IPS-NIHi7 (cell line): ENCODE measurements at regions not wholly inside any gene's neighbourhood (a gene's known extent, or its start where the extent isn't known, plus 50 kb on each side); places are given as distances from the start of the nearest gene placed in this dataset.

Experiments
- DNase-seq: peaks from one replicate; pipeline ENCODE4 v3.0.0; 2012; ENCODE audit warnings: mixed read lengths; ENCODE audit errors: extremely low spot score

DNA sequence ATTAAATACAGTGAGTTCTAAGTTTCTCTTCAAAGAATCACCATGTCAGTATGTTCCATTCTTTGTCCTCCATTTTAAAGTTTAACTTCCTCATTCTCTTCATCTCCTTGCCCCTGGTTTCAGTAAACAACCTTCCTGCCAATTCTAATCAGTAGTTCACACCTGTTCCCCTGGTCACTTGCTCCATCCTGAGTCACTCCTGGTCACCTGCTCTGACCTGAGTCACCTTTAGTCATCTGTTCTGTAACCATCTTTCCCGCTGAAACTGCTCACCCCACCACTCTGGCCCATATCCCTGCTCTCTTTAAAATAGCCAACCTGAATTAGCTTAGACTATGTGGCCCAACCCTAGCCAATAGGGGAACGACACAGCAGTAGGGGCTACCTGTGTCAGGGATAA, 1447.4 kb upstream of the TMEM132C start:
- DNase-seq = no peak

DNA sequence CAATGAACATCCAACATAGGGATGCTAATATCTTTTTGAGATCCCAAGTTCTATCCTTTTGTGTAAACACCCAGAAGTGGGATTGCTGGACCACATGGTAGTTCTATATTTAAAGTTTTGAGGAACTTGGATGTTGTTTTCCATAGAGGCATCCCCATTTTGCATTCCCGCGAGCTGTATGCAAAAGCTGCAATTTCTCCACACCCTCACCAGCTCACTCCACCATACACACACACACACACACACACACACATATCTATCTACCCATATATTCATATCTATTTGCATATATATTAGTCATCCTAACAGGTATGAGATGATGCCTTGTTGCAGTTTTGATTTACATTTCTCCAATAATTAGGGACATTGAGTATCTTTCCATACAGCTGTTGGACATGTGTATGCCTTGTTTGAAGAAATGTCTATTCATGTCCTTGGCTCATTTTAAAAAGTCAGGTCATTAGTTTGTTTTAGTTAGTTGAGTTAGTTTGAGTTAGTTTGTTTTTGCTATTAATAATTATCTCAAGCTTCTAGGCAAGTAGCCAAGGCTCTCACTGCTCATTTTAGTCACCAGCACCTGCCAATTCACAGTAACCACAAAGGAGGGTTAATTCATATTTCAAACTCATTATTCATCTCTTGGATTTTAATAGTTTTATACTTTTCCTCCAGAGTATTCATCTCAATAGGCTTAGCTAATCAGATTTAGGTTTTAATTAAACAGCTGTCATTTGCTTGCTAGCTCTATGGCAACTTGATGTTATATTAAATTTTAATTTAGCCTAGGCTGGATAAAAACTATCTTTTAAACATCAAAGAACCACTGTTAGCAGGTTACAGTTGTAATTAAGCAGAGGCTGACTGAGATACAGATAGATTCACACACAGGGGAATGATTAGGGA, 1435.9 kb upstream of the TMEM132C start:
- no peak for DNase-seq

DNA sequence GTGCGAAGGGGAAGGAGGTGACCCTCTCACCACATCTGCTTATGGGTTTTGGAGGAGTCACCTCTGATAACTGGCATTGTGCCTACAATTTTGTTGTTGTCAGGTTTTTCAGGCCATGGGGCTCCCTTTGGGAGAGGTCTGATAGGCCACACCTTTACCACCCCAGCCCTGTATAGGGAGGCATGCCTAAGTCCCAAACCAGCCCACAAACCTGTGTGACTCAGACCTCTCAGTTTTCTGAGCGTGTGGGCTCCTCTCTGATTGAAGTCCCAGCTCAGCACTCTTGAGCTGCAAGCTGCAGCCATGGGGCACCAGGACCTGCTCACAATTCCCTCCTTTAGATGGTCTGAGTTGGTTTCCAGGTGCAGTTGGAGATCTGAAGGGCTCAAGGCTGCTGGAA, 1429.3 kb upstream of the TMEM132C start:
- DNase-seq = no peak

DNA sequence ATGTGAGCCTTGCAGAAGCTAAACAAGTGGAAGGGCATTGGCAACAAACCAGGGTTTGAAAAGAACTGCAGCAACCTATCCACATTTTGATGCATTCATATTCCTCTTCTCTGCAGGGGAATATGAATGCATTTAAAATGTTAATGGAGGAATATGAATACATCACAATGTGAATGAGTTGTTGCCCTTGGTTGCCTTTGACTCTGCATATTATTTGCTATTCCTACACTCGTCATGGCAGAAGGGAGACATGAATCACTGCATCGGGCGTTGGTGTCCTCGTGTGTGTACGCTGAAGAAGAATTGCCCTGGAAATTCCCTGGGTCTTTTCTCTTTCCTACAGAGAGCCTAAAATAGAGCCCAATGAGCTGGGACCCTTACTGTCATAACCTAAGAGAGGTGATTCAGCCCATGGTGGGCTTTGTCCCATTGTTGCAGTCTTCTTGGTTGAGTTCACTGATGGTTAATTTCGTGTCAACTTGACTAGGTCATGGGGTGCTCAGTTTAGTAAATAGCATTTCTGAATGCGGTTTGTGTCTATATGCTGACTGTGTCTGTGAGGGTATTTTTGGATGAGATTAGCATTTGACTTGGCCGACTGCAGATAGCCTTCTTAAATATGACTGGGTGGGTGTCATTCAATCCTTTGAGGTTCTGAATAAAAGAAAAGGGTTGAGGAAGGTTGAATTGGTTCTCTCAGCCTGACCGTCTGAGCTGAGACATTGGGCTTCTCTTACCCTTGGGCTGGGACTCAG, 1422.9 kb upstream of the TMEM132C start:
- DNase-seq = no peak

DNA sequence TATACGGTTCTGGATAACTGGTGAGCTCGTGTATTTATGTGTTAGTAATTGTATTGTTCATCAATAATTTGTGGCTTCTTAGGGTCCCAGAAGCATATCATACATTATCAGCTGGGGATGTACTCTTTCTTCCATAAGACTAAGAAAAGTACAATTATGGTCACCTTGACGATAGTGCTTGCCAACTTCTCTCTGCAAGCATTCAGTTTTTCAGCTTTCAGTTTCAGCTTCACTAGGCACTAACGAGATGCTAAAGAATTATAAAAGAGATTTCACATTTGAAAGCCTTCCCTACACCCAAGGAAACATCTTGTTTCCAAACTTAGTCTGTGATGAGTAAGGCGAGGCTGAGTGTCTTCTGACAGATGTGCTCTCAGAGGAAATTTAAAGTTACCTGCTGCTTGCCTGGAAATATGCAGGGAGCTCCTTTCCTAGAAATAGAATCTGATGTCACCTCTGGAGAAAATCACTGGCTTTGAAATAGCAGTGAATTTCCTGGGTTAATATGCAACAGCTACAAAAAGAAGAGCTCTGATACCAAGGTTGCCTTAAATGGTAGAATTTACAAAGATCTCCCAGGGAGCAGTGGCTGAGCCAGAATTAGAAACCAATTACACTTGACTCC, 1419.9 kb upstream of the TMEM132C start:
- no peak for DNase-seq

DNA sequence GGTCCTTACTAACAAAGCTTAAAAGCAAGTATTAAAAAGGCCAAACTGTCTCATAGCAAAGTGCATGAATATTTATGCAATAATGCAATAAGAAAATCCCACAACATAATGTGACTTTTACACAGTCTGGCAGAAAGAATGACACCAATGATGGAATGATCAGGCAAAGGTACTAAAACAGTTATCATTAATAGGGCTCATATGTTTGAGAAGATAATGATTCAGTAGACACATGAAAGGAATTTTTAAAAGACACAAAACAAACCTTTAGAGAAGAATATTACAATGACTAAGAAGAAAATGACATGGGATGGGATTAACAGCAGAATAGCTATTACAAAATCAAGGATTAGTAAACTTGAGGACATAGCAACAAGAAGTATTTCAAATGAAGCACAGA, 1411.2 kb upstream of the TMEM132C start:
- DNase-seq = no peak

DNA sequence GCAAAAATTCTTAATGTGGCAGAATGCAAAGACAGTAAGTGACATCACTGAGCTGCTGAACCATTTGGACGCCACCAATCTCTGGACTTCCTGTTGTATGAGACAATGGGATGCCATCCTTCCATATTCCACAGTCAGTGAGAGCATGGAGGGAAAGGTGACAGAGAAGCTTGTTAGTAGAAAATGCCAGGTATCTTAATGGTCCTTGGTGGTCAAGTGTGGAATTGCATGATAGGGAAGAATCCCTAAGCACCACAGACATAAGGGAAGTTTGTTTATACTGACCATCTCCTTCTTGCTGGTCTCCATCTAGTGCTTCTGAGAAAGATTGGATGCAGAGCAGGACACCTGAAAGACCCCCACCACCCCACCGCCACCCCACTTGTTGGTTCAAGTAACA, 1410.0 kb upstream of the TMEM132C start:
- DNase-seq = no peak

DNA sequence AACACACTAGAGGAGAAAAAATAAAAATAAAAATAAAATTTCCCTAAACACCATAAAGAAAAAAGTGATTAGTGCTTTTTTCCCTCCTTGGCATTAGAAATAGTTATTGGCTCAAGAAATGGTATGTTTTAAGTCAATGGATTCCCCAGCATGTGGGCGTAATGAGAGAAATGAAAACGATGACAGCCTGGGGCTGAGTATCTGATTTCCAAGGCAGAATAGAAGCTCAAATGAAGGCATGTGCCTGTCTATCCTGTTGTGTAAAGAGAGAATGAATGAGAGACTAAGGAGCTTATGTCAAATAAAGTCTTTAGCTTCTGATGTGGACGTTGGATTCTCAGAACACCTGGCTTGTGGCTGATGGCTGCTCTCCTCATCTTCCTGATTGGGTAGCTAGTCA, 1408.4 kb upstream of the TMEM132C start:
- no peak for DNase-seq

DNA sequence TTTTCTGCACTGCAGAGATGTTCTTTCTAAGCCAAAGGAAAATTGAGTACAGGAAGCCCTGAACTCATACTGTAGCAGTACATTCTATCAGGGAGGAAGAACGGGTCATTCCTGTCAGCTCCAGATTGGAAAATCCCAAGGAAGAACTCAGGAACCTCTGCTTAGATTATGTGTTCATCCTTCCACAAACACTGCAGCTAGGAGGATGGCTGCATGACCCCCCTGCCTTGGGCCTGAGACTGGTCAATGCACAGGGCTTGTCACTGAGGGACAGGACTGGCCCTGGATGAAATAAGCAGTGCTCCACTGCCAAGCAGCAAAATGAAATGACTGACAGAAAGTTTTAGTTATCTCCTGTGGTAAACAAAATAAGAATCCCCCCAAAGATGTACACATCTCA, 1406.8 kb upstream of the TMEM132C start:
- no peak for DNase-seq

DNA sequence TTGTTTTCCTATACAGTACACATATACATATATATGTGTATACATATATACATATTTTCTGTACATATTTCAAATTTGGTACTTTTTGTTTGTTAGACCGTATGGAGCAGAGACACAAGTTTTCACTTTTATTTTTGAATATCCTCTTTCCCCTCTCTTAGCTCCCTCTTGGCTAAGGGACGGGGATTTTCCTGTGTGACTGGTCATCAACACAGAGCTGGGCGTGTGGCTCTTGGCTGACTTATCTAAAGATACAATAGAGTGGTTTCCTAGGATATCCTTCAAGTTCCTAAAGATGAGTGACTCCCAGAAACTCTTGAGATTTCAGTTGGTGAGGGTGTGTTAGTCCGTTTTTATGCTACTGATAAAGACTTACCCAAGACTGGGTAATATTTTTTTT, 1404.5 kb upstream of the TMEM132C start:
- no peak for DNase-seq

DNA sequence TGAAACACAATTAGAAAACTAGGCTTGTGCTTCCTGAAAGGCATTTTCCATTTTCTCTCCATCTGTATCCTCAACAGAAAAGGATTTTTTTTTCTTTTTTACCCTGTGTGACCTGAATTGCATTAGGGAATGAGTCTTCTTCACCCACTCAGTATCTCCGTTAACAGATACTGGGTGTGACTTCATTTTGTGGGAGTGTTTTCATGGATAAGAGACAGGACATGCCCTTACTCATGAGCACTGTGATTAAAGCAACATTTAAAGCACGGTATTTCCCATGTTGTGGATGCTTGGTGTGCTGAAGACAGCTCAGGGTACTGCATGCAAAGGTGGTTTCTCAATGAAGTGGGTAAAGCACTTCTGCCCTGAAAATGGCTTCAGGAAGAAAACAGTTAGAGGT, 1397.3 kb upstream of the TMEM132C start:
- no peak for DNase-seq

DNA sequence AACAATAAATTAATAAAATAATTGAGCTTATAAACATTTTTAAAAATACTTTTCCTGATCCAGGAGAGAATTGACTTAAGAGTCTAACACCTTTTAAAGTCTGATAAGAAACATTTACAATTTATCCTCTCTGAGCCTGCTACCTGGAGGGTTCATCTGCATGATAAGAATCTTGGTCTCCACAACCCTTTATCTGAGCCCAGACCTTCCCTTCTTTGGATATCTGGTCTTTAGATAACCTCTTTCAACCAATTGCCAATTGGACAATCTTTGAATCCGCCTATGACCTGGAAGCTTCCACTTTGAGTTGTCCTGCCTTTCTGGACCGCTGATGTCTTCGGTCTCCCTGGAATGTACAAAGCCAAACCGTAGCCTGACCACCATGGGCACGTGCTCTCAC, 1393.3 kb upstream of the TMEM132C start:
- no peak for DNase-seq

DNA sequence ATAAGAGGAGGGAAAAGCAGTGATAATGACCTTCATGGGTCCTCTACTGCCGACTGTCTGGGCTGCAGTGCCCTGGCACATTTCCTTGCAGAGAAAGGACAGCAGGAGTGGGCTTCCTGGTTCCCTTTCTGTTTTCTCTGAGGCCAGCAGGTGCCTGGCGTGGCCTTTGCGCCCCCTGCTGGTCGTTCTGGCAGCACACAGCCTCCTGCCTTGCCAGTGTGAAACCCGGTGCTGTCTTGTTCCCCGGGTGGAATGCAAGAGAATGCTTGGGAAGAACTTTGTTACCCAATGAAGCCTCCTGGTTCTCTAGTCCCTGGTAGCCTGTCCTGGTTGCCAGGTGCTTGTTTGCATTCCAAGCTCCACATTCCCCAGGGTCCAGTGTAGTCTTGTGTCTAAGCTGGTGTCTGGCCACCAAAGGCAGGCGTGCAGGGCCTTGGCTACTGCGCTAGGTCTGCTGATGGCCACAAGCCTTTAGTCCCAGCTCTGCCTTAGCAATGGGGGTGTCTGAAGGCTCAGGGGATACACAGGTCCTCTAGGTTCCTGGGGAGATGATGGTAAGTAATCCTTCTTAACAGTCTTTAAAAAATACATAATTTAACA, 1392.4 kb upstream of the TMEM132C start:
- DNase-seq = peak; percentile 88

DNA sequence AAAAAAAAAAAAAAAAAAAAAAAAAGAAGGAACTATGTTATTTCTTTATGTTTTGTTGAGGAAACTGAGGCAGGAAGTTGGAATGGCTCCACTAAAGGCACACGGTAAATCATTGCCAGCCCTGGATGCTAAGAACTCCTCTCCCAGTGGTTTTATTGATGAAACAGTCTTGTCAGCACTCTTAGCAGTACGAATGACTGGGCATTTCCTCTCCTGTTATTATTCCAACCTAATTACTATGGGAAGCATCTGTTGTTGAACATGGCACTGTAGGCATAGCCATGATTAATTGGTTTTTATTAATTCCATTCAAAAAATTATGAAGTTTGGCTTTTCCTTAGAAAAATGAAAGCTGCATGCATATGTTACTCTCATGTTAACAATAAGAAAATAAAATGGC, 1387.1 kb upstream of the TMEM132C start:
- DNase-seq = no peak

DNA sequence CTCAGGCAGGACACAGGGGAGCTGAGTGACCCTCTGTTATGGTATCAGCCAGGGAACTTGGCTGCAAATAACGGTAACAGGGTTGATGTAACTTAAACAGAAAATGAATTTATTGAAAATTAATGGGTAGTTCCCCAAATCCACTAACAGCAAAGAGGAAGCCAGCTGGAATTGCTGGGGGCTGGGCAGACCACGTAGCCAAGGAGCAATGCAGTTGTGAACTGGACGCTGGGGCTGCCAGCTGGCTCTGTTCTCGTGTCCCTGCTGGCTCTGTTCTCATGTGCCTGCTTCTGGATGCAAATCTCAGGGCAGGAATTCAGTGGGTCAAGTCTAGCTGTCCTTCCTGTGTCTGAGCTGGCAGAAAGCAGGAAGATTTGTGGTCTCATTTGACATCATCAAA, 1383.3 kb upstream of the TMEM132C start:
- no peak for DNase-seq

DNA sequence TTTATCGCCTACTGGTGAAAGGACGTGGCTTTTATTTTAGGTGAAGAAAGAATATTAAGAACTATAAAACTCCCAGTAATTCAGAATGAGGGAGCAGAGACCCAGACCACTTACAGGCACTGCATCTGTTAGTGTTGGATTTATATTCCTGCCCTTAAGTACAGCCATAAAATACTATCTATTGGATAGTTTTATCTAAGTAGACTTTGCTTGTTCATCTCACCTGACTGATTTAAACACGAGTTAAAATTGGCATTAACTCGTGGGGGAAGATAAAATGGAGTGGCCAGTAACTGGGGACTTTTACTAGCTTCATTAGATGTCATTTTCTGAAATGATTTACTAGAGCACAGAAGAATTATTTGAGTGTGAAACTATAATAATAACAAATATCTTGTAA, 1377.5 kb upstream of the TMEM132C start:
- no peak for DNase-seq

DNA sequence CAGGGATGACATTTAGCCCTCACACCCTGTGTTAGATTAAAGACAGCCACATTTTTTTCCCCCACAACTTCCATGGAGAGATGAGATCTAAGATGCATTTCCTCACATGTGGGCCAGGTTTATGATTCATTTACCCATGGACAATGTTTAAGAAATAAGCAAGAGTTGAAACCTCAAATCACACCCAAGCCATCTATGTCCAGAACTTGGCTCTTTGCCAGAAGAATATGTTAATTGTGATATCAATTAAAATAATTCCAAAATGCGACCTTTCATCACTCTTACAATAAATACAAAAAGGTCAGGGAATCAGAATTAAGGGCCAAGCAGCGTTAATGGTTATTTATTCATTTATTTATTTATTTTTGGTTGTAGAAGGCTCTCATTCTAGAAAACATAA, 1376.9 kb upstream of the TMEM132C start:
- no peak for DNase-seq

DNA sequence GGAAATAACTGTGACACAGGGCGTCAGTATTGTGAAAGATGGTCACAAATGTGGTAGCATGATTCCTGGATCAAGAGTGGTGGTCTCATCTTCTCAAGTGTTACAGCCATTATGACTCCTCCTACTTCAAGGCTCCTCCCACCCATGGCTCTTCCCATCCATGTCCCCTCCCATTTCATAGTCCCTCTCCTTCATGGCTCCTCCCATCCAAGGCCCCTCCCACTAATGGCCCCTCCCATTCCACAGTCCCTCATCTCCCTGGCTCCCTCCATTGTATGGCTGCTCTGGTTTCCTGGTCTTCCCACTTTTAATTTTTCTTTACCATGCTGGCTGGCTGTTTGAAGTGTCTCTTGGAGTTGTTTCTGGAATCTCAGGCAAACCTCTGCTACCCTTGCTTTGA, 1375.2 kb upstream of the TMEM132C start:
- DNase-seq = peak; percentile 58

DNA sequence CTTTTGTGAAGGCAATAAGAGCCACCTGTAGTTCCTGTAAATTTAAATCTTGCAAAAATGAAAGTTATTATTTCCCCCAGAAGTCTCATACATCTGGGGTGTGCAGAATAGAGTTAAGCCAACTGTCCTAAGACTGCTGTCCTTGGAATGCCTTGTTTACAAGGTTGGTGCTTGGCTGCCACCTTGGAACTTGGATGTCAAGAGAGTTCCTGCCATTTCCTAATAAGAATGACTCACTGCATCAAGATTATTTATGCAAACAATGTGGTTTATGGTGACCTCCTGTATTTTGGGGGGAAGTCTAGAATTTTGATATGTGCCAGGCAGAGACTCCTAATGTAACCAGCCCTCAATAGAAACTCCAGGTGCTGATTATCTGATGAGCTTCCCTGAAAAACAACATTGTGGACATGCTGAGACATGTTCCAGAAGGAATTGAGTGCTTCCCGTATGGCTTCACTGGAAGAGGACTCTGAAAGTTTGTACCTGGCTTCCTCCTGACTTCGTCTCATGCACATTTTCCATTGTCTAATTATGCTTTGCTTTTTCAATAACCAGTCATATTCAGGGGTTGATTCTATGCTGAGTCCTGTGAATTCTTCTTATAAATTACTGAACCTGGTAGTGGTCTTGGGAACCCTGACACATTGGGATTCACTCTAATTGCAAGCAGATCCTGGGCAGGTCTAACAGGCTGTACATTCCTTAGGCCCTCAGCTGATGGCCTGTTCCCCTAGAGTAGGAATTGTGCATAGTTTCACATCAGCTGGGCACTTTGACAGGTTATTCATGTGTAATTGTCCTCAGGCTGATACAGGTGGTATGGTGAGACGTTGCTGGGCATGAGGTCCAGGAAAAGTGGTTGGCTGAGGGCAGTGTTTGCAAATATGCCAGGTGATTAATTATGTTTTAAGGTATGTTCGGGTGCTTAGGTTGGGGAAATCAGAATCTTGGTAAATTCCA, 1370.7 kb upstream of the TMEM132C start:
- no peak for DNase-seq

DNA sequence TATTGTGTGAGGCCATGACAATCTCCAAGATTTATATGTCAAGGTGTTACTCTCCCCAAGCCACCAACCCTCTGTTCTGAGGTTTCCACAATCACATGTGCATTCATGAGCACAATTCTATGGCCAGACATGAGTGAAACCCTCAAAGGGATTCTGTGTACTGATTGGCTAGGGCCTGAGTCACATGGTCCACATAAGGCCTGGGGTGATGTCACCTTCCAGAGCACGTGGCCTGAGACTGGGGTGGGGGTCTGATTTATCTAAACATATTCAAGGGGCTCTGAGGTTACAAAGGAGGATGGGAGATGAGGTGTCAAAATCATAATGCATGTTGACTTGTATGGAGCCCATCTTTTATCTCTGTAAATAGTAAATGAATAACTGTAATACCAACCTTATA, 1369.9 kb upstream of the TMEM132C start:
- DNase-seq = no peak

DNA sequence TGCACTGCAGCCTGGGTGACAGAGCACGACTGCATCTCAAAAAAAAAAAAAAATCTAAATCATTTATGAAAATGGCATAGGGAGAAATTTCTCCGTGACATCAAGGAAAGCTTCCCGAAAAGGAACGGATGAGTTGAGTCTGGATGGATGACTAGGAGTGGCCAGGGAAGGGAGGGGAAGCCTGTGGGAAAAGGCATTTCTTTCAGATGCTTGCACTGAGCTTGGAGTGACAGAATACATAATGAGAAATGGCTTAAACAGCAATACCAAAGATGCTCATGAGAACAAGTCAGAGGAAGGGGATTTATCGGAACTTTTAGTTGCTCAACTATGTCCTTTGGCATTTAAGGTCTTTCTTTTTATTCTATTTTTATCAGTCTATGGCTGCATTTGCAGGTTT, 1369.2 kb upstream of the TMEM132C start:
- no peak for DNase-seq
